Ishikawa (cell line): ENCODE measurements at regions not wholly inside any gene's neighbourhood (a gene's known extent, or its start where the extent isn't known, plus 50 kb on each side); places are given as distances from the start of the nearest gene placed in this dataset.

Experiments used
- CEBPB ChIP-seq: IDR thresholded peaks from 2 replicates; pipeline ENCODE4 v1.6.1; 2012
- CREB1 ChIP-seq: IDR thresholded peaks from 2 replicates; pipeline ENCODE4 v1.6.1; 2012; ENCODE audit warnings: low read depth
- EGR1 ChIP-seq: IDR thresholded peaks from 2 replicates; pipeline ENCODE4 v1.6.1; 2012
- EP300 ChIP-seq: IDR thresholded peaks from 2 replicates; pipeline ENCODE4 v1.6.1; 2012; ENCODE audit warnings: borderline replicate concordance
- FOXM1 ChIP-seq: IDR thresholded peaks from 2 replicates; pipeline ENCODE4 v1.6.1; 2012; ENCODE audit warnings: low read depth, borderline replicate concordance
- NFIC ChIP-seq: IDR thresholded peaks from 2 replicates; pipeline ENCODE4 v1.6.1; 2012
- RAD21 ChIP-seq: IDR thresholded peaks from 2 replicates; pipeline ENCODE4 v1.6.1; 2012; ENCODE audit warnings: low read depth
- TAF1 ChIP-seq: IDR thresholded peaks from 2 replicates; pipeline ENCODE4 v1.6.1; 2012; ENCODE audit warnings: low read depth, mild to moderate bottlenecking
- TCF12 ChIP-seq: IDR thresholded peaks from 2 replicates; pipeline ENCODE4 v1.6.1; 2012; ENCODE audit warnings: low read depth
- TEAD4 ChIP-seq: IDR thresholded peaks from 2 replicates; pipeline ENCODE4 v1.6.1; 2012
- YY1 ChIP-seq: IDR thresholded peaks from 2 replicates; pipeline ENCODE4 v1.6.1; 2012; ENCODE audit warnings: low read depth
- ZBTB7A ChIP-seq: IDR thresholded peaks from 2 replicates; pipeline ENCODE4 v1.6.1; 2012; ENCODE audit warnings: low read depth
- TF ChIP-seq, protein P1 (sequence below): IDR thresholded peaks from 2 replicates; pipeline ENCODE4 v1.6.1; 2012; ENCODE audit warnings: low read depth, mild to moderate bottlenecking
- TF ChIP-seq, protein P2 (sequence below): IDR thresholded peaks from 2 replicates; pipeline ENCODE4 v1.6.1; 2012
- TF ChIP-seq, protein P3 (sequence below): IDR thresholded peaks from 2 replicates; pipeline ENCODE4 v1.6.1; 2012

DNA sequence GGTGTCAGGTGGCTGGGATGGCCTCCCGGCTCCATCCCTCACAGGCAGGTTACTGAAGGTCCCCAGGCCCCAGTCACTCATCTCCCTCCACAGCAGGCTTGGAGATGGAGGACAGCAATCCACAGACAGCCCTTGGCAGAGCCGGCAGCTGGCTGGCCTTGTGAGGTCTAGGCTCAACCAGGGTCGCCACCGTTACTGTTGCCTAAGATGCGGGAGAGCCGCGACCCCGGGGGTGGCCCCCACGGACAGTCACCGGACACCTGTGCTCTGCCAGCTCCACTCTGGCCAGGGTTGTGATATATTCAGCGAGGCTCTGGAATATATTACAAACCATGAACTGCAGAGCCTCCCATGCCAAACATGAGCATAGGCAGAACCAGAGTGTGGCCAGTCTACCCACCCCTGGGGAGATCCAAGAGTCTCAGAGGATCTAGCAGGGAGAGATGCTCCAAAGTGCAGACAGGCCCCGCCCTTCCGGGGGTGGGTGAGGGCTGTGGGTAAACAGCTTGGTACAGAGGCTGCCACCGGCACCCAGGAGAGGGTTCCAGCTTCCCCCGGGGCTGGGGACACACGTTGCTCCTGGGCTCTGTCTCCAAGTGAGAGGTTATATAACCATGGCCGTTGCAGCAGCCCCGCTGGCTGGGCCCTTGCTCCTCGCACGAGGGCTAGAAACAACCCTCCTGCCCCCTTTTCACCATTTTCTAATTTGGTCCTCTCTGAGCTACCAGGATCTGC, 55.9 kb upstream of the DIO3 start:
- TF ChIP-seq CREB1 (no peak), TCF12 (no peak), CEBPB (no peak), NFIC (no peak)

DNA sequence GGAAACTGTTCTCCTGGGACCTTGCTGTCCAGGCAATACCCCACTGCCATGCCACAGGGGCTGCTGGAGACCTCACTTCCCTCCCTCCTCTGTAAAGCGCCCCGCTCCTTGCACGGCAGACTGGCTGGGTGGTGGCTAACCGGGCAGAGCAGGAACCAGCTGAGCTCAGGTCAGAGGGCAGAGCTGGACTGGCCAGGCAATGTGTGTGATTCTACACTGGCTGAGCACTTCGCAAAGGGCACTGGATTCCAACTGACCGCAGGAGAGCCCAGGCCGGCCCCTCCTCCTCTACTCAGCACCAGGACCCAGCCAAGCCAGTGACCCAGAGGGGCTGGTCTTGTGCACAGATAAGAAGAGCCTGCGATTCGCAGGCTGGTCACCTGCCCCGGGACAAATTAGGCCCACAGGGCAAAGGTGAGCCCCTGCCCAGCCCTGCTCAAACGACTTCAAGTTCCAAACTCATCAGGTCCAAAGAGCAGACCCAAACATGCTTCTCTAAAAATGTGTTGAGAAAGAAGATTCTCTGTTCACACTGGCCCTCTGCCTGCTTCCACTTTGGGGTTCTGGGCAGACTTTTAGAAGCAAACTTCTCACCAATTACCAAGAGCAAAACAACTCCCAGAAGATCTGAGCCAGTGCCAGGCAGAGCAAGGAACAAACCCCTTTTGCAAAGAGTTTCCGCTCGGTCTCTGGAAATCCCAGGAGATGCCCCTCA, 54.9 kb upstream of the DIO3 start:
- TF ChIP-seq, protein P1, sequence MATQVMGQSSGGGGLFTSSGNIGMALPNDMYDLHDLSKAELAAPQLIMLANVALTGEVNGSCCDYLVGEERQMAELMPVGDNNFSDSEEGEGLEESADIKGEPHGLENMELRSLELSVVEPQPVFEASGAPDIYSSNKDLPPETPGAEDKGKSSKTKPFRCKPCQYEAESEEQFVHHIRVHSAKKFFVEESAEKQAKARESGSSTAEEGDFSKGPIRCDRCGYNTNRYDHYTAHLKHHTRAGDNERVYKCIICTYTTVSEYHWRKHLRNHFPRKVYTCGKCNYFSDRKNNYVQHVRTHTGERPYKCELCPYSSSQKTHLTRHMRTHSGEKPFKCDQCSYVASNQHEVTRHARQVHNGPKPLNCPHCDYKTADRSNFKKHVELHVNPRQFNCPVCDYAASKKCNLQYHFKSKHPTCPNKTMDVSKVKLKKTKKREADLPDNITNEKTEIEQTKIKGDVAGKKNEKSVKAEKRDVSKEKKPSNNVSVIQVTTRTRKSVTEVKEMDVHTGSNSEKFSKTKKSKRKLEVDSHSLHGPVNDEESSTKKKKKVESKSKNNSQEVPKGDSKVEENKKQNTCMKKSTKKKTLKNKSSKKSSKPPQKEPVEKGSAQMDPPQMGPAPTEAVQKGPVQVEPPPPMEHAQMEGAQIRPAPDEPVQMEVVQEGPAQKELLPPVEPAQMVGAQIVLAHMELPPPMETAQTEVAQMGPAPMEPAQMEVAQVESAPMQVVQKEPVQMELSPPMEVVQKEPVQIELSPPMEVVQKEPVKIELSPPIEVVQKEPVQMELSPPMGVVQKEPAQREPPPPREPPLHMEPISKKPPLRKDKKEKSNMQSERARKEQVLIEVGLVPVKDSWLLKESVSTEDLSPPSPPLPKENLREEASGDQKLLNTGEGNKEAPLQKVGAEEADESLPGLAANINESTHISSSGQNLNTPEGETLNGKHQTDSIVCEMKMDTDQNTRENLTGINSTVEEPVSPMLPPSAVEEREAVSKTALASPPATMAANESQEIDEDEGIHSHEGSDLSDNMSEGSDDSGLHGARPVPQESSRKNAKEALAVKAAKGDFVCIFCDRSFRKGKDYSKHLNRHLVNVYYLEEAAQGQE = no peak
- TF ChIP-seq TEAD4 = no peak
- no peak for TF ChIP-seq YY1
- no peak for TF ChIP-seq EP300
- TF ChIP-seq ZBTB7A = no peak
- no peak for TF ChIP-seq TCF12
- TF ChIP-seq CEBPB = no peak
- TF ChIP-seq NFIC = no peak
- no peak for TF ChIP-seq TAF1
- TF ChIP-seq, protein P2, sequence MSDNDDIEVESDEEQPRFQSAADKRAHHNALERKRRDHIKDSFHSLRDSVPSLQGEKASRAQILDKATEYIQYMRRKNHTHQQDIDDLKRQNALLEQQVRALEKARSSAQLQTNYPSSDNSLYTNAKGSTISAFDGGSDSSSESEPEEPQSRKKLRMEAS = no peak
- no peak for TF ChIP-seq CREB1
- no peak for TF ChIP-seq FOXM1
- TF ChIP-seq, protein P3, sequence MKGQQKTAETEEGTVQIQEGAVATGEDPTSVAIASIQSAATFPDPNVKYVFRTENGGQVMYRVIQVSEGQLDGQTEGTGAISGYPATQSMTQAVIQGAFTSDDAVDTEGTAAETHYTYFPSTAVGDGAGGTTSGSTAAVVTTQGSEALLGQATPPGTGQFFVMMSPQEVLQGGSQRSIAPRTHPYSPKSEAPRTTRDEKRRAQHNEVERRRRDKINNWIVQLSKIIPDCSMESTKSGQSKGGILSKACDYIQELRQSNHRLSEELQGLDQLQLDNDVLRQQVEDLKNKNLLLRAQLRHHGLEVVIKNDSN = no peak
- no peak for TF ChIP-seq EGR1
- TF ChIP-seq RAD21 = no peak

DNA sequence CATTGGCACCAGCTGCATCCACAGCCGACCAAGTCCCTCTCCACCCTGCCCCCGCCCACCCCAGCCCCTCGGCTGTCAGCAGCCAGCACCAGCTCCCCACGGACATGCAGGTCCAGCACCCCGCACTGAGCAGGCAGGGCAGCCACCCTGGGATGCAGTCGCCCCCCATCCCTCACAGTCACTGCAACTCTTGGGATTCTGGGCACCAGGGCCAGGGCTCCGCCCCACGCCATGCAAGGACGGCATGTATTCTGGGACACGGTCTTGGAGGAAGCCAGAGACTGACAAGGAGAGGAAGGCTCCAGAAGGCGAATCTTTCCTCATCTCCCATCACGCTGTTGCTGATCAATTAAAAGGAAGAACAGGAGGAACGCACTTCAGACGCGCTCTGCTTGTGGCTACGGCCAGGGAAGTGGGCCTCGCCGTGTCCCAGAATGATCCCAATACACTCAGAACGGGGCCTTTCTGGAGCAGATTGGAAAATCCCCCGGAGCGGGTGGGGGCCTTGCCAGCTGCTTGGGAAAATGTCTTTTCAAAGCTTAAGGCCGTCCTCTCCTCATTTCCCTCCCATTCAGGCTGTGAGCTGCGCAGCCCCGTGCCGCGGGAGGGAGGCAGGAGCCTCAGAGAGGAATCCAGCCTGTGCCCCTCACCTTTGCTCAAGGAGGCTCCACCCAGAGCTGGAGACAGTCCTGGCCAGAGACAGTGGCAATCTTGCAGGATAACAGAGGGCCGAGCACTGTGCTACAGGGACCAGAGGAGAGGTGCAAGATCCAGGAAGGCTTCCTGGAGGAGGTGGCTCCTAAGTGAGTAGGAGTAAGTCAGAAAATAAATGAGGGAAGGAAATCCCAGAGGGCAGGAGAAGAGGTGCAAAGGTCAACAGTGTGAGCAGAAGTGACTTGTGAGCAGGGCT, 54.1 kb upstream of the DIO3 start:
- TF ChIP-seq EP300 (no peak), TCF12 (no peak), CEBPB (no peak), NFIC (no peak), YY1 (no peak), FOXM1 (no peak), EGR1 (no peak), ZBTB7A (no peak), RAD21 (no peak), TAF1 (no peak), TEAD4 (no peak), CREB1 (no peak)
- TF ChIP-seq, protein P1 = no peak
- TF ChIP-seq, protein P3 = no peak
- TF ChIP-seq, protein P2 = no peak

DNA sequence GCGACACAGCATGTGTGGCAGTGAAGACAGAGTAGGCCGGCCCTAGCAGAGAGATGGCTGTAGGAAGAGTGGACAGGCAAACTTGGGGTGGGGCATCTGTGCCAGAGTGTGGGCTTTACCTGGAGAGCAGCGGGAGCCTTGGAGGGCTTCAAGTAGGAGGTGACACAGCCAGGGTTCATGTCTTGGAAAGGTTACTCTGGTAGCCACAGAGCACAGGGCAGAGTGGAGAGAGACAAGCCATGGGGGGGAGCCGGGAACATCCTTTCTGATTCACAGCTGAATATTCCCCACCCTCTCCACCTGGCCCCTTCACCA, 53.5 kb upstream of the DIO3 start:
- no peak for TF ChIP-seq ZBTB7A
- TF ChIP-seq CEBPB = no peak
- no peak for TF ChIP-seq EP300
- TF ChIP-seq FOXM1 = no peak

DNA sequence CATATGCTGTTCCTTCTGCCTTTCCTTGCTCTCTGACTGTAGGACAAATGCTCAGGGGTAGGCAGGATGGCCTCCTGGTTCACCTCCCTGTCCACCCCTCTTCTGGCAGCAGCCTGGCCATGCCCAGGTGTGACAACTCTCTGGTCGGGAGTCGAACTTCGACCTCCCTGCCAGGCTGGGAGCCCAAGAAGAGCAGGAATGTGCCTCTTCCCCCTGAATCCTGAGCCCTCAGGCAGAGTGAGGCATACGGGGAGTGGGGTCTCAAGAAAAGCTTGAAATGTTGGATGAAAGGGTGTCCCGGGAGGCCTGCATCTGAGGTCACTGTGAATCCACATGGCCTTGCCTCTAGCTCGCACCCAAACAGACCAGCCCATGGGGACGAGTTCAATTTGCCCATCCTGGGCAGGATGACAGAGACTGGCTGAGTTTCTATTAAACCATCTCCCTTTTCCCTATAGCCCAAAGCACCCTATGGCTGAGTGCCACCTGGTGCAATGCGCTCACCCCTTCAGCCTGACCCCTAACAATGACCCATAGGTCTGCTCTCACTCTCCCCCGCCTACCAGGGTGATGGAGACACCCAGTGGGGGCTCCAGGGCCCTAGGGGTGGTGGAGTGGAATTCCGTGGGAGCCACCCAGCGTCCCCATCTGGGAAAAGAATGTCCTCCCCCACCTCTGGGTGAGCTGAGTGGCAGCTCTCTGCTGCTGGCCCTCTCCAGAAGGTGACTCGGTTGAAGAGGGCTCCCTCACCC, 52.9 kb upstream of the DIO3 start:
- TF ChIP-seq CREB1 (no peak), YY1 (no peak), CEBPB (no peak), TCF12 (no peak), TEAD4 (no peak), EP300 (no peak), RAD21 (no peak), NFIC (no peak), FOXM1 (no peak), ZBTB7A (no peak), TAF1 (no peak), EGR1 (no peak)
- TF ChIP-seq, protein P1 = no peak
- TF ChIP-seq, protein P3 = no peak
- TF ChIP-seq, protein P2 = no peak
